Left lung (tissue), 4 donors: ENCODE measurements at regions not wholly inside any gene's neighbourhood (a gene's known extent, or its start where the extent isn't known, plus 50 kb on each side); places are given as distances from the start of the nearest gene placed in this dataset.

ENCODE experiments used
- ATAC-seq: fragments of 200-7000 bp; cut with Tn5 transposase; one replicate; pipeline ENCODE4 v1.9.1; 2020; ENCODE audit warnings: moderate library complexity
- DNase-seq, 4 donors: peaks; one replicate each; pipeline ENCODE4 v3.0.0-alpha.2; 2013 to 2020
- H3K27ac ChIP-seq, 2 donors: fragments of 200-600 bp; sonication (generic) in 1 of 2; one replicate each; pipeline versions ENCODE4 v1.5.0 to v1.8.0; 2020 to 2021
- H3K27me3 ChIP-seq, 2 donors: fragments of 200-600 bp; sonication (generic) in 1 of 2; one replicate each; pipeline versions ENCODE4 v1.5.0 to v1.8.0; 2020 to 2021
- H3K36me3 ChIP-seq, 2 donors: fragments of 200-600 bp; sonication (generic) in 1 of 2; one replicate each; pipeline versions ENCODE4 v1.5.0 to v1.8.0; 2020 to 2021
- H3K4me1 ChIP-seq, 2 donors: fragments of 200-600 bp; one replicate each; pipeline ENCODE4 v1.8.0; 2021
- H3K4me3 ChIP-seq, 2 donors: fragments of 200-600 bp; sonication (generic) in 1 of 2; one replicate each; pipeline versions ENCODE4 v1.5.0 to v1.8.0; 2020 to 2021; ENCODE audit warnings: mild to moderate bottlenecking in 1 of 2
- H3K9me3 ChIP-seq, 2 donors: fragments of 200-600 bp; sonication (generic) in 1 of 2; one replicate each; pipeline versions ENCODE4 v1.5.0 to v1.8.0; 2020 to 2021
- CTCF ChIP-seq, 2 donors: fragments of 200-600 bp; sonication (generic) in 1 of 2; IDR thresholded peaks; one replicate each; pipeline versions ENCODE4 v1.5.0 to v1.8.0; 2021; ENCODE audit warnings: antibody characterized with exemption in 2 of 2
- intact Hi-C, 2 donors: fragments of 100-400 bp; cut with DNase I; formaldehyde crosslinking; loops; one replicate each; pipeline versions ENCODE4 v1.11.2 to v1.14.2; 2022
- donor health status: DM: no; HTN: yes; CAD: no.
- donor health status: DM: no; HTN: no; CAD: no.

DNA sequence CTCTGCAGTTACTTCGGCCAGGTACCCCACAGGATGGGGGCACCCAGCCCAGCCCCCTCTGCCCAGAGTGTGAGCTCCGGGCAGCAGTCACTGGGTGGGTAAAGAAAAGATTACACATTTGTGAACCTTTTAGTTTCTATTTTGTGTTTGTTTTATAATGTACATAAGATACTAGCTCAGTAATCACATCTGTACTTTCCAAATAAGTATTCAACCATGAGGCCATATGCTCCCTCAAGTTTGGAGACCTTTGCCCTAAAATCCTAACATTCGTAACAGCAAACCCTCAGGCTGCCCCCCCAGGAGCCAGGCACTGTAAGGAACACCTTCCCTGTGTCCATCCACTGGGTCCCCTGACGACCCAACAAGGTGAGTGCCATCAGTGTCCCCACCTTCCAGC lies 68.3 kb upstream of the SLC6A6 start:
- intact Hi-C loops = no loop called here
- Histone ChIP-seq H3K9me3 (no peaks in the 10 kb centered on the region), H3K4me3 (no peak overlapping the region), H3K27ac (no peak overlapping the region), H3K27me3 (no peaks in the 10 kb centered on the region), H3K4me1 (peaks cover 0 to 12% of the 10 kb centered on the region in 2 donors), H3K36me3 (no peaks in the 10 kb centered on the region)
- no peak for DNase-seq
- no peak for TF ChIP-seq CTCF (IDR thresholded peaks at IDR 0.05)
- no peak for ATAC-seq

DNA sequence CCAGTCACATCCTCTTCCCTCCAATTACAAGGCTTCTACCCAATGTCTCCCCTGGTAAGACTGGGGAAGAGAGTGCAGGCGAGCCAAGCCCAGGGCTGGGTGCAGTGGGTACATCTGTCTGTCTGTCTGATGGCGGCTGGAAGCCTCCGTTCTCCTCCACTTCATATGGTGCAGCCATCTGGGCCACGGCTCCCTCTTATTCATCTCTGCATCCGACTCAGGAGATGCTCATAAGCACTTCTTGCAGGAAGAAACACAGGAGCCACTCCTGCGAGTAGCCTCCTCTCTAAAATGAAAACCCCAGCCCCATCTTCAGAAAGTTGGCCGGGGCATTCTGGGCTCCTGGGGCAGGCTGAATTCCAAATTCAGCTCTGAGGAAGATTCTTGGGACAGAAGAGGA lies 67.5 kb upstream of the SLC6A6 start:
- Histone ChIP-seq H3K4me3 (no peak overlapping the region), H3K4me1 (peaks cover 0 to 7% of the 10 kb centered on the region in 2 donors), H3K27ac (no peak overlapping the region), H3K27me3 (no peaks in the 10 kb centered on the region), H3K9me3 (no peaks in the 10 kb centered on the region), H3K36me3 (no peaks in the 10 kb centered on the region)
- no peak for TF ChIP-seq CTCF (IDR thresholded peaks at IDR 0.05)
- ATAC-seq (no peak), DNase-seq (no peak)
- intact Hi-C loops = no loop called here

GRCh38 chr3:14335774-14336748 lies 66.3 kb upstream of the SLC6A6 start:
- no peaks in the 10 kb centered on the region for H3K9me3 ChIP-seq
- intact Hi-C loops = no loop called here
- peak; percentile 93 for ATAC-seq
- H3K27me3 ChIP-seq = no peaks in the 10 kb centered on the region
- no peaks in the 10 kb centered on the region for H3K36me3 ChIP-seq
- H3K4me3 ChIP-seq = no peak overlapping the region
- H3K27ac ChIP-seq = no peak overlapping the region
- TF ChIP-seq CTCF (IDR thresholded peaks at IDR 0.05) = no peak
- peaks cover 0 to 7% of the 10 kb centered on the region in 2 donors for H3K4me1 ChIP-seq
- peak in 2 of 4 donors; percentile 62 to 73 for DNase-seq

DNA sequence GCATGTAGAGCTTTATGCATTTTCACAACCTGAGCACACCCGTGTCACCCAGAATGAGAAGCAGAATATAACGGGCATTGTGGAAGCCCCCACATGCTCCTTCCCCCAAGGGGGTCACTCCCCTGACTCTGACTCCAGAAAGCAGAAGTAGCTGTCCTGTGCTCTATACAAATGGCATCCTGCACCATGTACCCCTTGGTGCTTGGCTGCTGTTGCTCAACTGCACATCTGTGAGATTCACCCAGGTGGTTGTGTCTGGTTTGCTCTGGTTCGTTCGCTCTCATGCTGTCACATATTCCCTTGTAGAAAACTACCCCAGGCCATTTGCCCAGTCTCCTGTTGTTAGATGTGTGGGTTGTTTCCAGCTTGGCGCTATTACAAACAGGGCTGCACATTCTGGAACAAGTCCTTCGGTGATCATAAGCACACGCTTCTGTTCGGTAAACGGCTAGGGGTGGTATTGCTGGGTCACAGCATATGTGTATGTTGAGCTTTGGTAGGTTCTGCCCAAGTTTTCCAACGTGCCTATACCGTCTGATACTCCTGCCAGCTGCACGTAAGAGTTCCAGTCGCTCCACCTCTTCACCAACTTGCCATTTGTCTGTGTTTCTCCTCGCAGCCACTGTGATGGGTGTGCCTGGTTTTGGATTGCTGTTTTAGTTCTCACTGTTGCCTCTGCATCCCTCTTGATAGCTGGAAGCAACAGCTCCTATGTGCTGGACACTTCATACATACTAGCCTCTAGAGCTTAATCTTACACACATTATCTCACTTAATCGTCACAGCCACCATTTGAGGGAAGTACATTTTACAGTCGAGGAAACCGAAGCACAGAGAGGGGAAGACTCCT lies 65.4 kb upstream of the SLC6A6 start:
- Histone ChIP-seq H3K27me3 (no peaks in the 10 kb centered on the region), H3K9me3 (no peaks in the 10 kb centered on the region), H3K4me3 (no peak overlapping the region), H3K4me1 (peaks cover 0 to 7% of the 10 kb centered on the region in 2 donors), H3K36me3 (no peaks in the 10 kb centered on the region), H3K27ac (peak overlapping the region in 1 of 2 donors; percentile 1)
- DNase-seq (no peak), ATAC-seq (no peak)
- intact Hi-C loops = no loop called here
- TF ChIP-seq CTCF (IDR thresholded peaks at IDR 0.05) = no peak

DNA sequence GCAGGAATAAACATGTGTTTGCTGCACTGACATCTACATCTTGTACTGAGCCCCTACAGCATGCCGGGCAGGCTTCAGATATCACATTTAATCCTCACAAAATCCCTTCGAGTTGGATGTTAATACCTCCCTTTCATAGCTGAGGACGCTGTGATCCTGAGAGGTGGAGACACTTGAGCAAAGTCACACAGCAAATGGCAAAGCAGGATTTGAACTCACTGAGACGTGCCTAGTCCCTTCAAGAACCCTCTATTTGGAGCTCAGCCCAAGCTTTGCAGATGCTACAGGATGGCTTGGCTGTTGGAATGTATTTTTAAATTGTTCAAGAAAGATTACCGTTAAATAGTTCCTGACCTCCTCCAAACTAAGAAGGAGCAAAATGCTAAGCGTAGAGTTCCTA lies 64.6 kb upstream of the SLC6A6 start:
- intact Hi-C loops = no loop called here
- no peak overlapping the region for H3K27ac ChIP-seq
- ATAC-seq = no peak
- peaks cover 0 to 7% of the 10 kb centered on the region in 2 donors for H3K4me1 ChIP-seq
- H3K36me3 ChIP-seq = no peaks in the 10 kb centered on the region
- no peak overlapping the region for H3K4me3 ChIP-seq
- no peak for DNase-seq
- TF ChIP-seq CTCF (IDR thresholded peaks at IDR 0.05) = no peak
- no peaks in the 10 kb centered on the region for H3K27me3 ChIP-seq
- no peaks in the 10 kb centered on the region for H3K9me3 ChIP-seq
